Spleen (tissue), 7 donors: ENCODE measurements at regions not wholly inside any gene's neighbourhood (a gene's known extent, or its start where the extent isn't known, plus 50 kb on each side); places are given as distances from the start of the nearest gene placed in this dataset.

ENCODE experiments used
- POLR2A ChIP-seq, 3 donors: fragments of 450-650 bp; IDR thresholded peaks; one replicate each; pipeline ENCODE4 v1.5.1; 2017; ENCODE audit warnings: antibody characterized with exemption in 3 of 3, mild to moderate bottlenecking in 1 of 3
- POLR2AphosphoS5 ChIP-seq, 3 donors: sonication (generic); formaldehyde crosslinking; IDR thresholded peaks; one replicate each; pipeline ENCODE4 v1.5.1; 2017; ENCODE audit warnings: antibody characterized with exemption in 3 of 3
- TF ChIP-seq, protein P1 (sequence below), 11 experiments: fragments of 200-600 bp in 7 of 11; fragments of 450-650 bp in 4 of 11; sonication (generic) in 4 of 11; IDR thresholded peaks in 8 of 11; conservative IDR thresholded peaks in 3 of 11; 1 replicate in 7 of 11; 2 replicates in 4 of 11; pipeline versions ENCODE4 v1.4.0 to v1.8.0; 2016 to 2021; ENCODE audit warnings: antibody characterized with exemption in 11 of 11, inconsistent platforms in 4 of 11, mild to moderate bottlenecking in 1 of 11
- donor health status: DM: no; HTN: no; CAD: no; lungs with moderate emphysema.
- donor health status: DM: no; HTN: no; CAD: no.
- donor health status: DM: no; HTN: no; CAD: no.

- TF ChIP-seq, protein P1, sequence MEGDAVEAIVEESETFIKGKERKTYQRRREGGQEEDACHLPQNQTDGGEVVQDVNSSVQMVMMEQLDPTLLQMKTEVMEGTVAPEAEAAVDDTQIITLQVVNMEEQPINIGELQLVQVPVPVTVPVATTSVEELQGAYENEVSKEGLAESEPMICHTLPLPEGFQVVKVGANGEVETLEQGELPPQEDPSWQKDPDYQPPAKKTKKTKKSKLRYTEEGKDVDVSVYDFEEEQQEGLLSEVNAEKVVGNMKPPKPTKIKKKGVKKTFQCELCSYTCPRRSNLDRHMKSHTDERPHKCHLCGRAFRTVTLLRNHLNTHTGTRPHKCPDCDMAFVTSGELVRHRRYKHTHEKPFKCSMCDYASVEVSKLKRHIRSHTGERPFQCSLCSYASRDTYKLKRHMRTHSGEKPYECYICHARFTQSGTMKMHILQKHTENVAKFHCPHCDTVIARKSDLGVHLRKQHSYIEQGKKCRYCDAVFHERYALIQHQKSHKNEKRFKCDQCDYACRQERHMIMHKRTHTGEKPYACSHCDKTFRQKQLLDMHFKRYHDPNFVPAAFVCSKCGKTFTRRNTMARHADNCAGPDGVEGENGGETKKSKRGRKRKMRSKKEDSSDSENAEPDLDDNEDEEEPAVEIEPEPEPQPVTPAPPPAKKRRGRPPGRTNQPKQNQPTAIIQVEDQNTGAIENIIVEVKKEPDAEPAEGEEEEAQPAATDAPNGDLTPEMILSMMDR (IDR thresholded peaks at IDR 0.05 in 8 of 11, conservative IDR thresholded peaks at IDR 0.05 in 3 of 11) = no peak
- TF ChIP-seq POLR2A (IDR thresholded peaks at IDR 0.05) = no peak
- no peak for TF ChIP-seq POLR2AphosphoS5 (IDR thresholded peaks at IDR 0.05)
These were observed 105.5 kb downstream of the NUF2 start for GRCh38 chr1:163427279-163427678.
